Activated CD4-positive, CD25-positive, alpha-beta regulatory T cell (primary cell): ENCODE measurements at regions not wholly inside any gene's neighbourhood (a gene's known extent, or its start where the extent isn't known, plus 50 kb on each side); places are given as distances from the start of the nearest gene placed in this dataset.
"Not testable (repeated sequence)": the region's sequence is repeated elsewhere in the genome, so short reads cannot be mapped to it uniquely, and the experiment has no call there.

Experiments used
- DNase-seq, 4 experiments: peaks; one replicate each; lab custom pipeline; 2025; lab: John Stamatoyannopoulos, UW

DNA sequence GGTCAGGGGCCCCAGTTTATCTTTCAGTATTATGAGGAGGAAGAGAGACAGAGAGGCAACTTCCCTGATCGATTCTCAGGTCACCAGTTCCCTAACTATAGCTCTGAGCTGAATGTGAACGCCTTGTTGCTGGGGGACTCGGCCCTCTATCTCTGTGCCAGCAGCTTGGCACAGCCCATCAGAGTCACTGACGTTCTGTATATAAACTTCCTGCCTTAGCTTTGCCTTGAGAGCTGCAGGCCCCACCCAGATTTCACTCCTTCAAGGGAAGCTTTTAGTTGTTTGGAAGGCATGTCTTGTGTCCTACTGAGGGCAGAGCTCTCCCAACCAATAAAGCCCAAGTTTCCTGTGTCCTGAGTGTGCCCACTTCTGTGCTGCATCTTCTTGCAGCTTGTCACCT, 242.5 kb upstream of the PRSS58 start:
- DNase-seq: no peak

- no peak for DNase-seq
These were observed 241.8 kb upstream of the PRSS58 start for GRCh38 chr7:142499635-142500034.

- no peak for DNase-seq
These were observed 240.5 kb upstream of the PRSS58 start for GRCh38 chr7:142498364-142498763.

DNA sequence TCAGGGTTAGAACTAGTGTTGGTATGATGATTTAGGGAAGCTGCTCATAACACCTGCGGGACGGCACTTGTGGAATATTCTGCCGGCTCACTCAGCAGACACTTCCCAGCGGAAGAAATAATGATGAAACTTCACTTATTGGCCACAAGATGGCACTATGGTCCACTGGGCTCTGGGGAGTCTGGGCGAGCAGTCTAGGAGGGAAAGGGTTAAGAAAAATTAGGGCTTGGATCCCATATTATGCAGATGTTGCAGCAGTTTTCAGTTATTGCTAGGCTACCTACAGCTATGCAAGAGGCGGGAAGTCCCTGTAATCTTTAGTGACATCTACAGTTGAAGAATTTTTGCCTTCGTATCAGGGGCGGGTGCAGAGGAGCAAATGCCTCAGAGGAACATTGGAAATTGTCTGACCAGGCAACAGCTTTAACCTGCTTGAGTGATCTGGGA, 238.7 kb upstream of the PRSS58 start:
- DNase-seq: no peak

- DNase-seq: not testable (repeated sequence)
These were observed 238.0 kb upstream of the PRSS58 start for GRCh38 chr7:142495879-142496278.

GRCh38 chr7:142495301-142495700, 237.4 kb upstream of the PRSS58 start:
- not testable (repeated sequence) for DNase-seq

DNA sequence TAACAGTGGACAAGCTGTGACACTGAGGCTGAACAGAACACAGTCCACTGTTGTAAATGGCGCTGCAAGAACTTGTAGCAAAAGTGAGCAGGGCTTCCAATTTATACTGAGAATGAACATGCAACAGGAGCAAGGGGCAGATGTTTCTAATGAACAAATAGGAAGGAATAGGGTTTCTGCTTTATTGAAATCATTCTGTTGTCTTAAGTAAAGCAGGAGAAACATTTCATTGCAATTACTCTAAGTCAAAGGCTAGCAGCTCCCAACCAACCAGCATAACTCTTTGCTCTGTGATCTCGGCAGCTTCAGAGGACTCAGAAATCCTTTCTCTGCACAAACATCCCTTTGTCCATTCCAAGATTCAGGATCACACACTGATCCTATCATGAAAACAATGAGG, 236.2 kb upstream of the PRSS58 start:
- DNase-seq: no peak

DNA sequence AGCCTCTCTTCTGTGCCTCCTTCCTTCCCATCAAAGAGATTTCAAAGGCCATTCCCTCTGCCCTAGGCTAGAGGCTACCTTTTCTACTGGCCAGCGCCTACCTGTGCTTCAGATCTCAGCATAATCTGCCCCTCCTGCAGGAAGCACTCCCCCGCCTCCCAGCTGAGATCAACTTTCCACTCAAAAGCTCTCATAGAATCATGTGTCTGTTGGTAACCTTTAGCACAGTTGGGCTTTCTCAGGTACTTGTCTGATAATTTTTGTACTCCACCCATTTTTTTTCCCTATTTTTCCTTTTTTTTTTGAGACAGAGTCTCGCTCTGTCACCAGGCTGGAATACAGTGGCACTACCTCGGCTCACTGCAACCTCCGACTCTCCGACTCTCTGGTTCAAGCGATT, 231.0 kb upstream of the PRSS58 start:
- DNase-seq: no peak

GRCh38 chr7:142488036-142488633, 230.3 kb upstream of the PRSS58 start:
- DNase-seq: no peak

DNA sequence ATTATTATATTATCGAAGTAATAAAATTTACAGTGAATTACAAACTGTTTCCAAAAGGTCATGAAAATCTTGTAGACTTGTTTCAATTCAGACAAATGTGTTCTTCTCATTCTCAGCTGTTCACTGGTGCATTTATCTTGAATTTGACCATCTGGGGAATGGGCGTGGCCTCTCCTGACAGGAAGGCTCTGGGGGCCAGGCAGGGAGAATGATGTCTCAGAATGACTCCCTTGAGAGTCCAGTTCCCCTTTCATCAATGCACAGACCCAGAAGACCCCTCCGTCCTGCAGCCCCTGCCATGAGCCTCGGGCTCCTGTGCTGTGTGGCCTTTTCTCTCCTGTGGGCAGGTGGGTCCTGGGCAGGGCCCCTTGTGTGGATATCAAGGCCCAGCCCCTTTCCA, 229.7 kb upstream of the PRSS58 start:
- not testable (repeated sequence) for DNase-seq

GRCh38 chr7:142487124-142487523, 229.3 kb upstream of the PRSS58 start:
- no peak for DNase-seq

- DNase-seq: no peak
These were observed 227.9 kb upstream of the PRSS58 start for GRCh38 chr7:142485617-142486226.

GRCh38 chr7:142483659-142484317, 225.9 kb upstream of the PRSS58 start:
- no peak for DNase-seq

DNA sequence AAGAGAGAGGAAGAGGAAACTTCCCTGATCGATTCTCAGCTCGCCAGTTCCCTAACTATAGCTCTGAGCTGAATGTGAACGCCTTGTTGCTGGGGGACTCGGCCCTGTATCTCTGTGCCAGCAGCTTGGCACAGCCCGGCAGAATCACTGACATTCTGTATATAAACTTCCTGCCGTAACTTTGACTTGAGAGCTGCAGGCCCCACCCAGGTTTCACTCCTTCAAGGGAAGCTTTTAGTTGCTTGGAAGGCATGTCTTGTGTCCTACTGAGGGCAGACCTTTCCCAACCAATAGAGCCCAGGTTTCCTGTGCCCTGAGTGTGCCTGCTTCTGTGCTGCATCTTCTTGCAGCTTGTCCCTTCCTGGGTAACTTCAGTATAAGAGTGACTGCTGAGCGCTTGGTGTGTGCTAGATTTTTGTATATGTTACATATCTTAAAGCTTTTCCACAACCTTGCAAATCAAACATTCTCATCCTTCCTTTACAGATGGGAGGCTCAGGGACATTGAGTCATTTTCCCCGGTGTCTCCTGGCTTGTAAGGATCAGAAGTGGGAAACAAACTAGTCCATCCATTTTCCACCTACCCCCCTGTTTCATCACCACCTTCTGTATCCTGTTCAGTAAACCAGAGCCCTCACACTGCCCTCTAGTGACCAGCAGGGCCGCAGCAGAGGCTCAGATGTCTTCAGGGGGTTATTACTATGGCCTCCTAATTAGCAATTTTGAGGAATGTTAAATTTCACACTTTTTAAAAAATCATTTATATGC, 225.2 kb upstream of the PRSS58 start:
- peak; percentile 6 to 34 (median 23) for DNase-seq

DNA sequence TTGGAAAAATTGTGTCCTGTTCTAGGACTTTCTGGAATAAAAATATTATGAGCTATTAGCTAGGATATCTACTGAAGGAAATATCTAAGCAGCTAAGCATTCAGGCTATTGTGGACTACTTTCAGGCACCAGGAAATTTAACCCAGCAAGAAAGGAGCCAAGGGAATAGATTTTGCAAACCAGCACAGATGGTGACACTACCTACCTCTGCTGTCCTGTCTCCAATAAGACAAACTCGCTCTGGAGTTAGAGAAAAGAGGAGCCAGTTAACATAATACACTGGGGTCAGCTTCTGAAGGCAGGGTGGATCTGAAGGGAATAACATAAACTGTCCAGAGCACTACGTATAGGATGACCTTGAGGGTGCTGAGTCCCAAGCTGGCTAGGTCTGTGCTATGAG, 223.7 kb upstream of the PRSS58 start:
- DNase-seq: no peak

DNA sequence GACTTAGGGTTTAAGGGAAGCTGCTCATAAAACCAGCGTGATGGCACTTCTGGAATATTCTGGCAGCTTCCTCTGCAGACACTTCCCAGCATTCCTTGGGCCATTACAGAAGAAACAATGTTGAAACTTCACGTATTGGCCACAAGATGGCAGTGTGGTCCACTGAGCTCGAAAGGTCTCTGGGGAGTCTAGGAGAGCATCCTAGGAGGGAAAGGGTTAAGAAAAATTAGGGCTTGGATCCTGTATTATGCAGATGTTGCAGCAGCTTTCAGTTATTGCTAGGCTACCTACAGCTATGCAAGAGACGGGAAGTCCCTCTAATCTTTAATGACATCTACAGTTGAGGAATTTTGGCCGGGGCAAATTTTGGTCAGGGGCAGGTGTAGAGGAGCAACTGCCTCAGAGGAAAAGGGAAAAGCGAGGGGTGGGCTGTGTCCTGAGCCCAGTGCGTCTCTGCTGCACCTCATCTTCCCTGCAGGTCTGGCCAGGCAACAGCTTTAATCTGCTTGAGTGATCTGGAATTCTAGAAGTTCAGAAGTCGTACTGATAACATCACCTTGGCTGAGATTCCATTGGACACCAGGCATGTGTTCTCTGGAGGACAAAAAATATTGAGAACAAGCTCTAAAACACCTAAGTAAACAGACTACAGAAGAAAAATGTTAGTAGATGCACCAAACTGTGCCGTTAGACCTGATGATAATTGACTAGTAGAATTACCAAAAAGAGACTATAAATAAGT, 220.8 kb upstream of the PRSS58 start:
- no peak for DNase-seq

GRCh38 chr7:142477801-142478200, 219.9 kb upstream of the PRSS58 start:
- DNase-seq: not testable (repeated sequence)

GRCh38 chr7:142477079-142477651, 219.3 kb upstream of the PRSS58 start:
- DNase-seq: no peak

DNA sequence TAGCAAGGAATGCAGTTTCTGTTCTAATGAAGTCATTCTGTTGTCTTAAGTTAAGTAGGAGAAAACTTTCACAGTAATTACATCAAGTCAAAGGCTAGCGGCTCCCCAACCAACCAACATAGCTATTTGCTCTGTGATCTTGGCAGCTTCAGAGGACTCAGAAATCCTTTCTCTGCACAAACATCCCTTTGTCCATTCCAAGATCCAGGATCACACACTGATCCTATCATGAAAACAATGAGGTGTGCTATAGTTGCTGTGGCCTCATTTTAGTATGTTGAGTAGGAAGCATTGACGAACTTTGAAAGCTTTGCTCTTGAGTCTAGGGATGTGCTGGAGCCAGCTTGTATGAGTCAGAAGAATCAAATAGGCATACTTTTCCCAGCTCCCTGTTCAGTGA, 218.2 kb upstream of the PRSS58 start:
- DNase-seq: no peak

- DNase-seq: no peak
These were observed 214.0 kb upstream of the PRSS58 start for GRCh38 chr7:142471820-142472219.

GRCh38 chr7:142470544-142470830, 212.6 kb upstream of the PRSS58 start:
- DNase-seq: no peak
